Aorta (tissue), 5 donors: ENCODE measurements at regions not wholly inside any gene's neighbourhood (a gene's known extent, or its start where the extent isn't known, plus 50 kb on each side); places are given as distances from the start of the nearest gene placed in this dataset.

Experiments
- ATAC-seq: fragments of 200-7000 bp; cut with Tn5 transposase; one replicate; pipeline ENCODE4 v1.9.1; 2022; ENCODE audit warnings: moderate library complexity; ENCODE audit not compliant: low FRiP score
- DNase-seq, 2 donors: peaks; one replicate each; pipeline ENCODE4 v3.0.0-alpha.2; 2020
- H3K27ac ChIP-seq, 2 donors: one replicate each; pipeline ENCODE4 v1.5.1; 2013; ENCODE audit warnings: low read length in 2 of 2, mild to moderate bottlenecking in 2 of 2, moderate library complexity in 2 of 2, control low read depth in 1 of 2, inconsistent platforms in 1 of 2, low read depth in 1 of 2
- H3K27me3 ChIP-seq, 2 donors: one replicate each; pipeline ENCODE4 v1.6.1; 2013; ENCODE audit warnings: control low read depth in 1 of 2, low read length in 1 of 2, mild to moderate bottlenecking in 1 of 2, moderate library complexity in 1 of 2; ENCODE audit not compliant: insufficient read depth in 2 of 2, control insufficient read depth in 1 of 2
- H3K36me3 ChIP-seq, 2 donors: one replicate each; pipeline ENCODE4 v1.6.1; 2013; ENCODE audit warnings: control low read depth in 1 of 2, low read length in 1 of 2, mild to moderate bottlenecking in 1 of 2; ENCODE audit not compliant: insufficient read depth in 2 of 2, control insufficient read depth in 1 of 2
- H3K4me1 ChIP-seq, 2 donors: one replicate each; pipeline ENCODE4 v1.6.1; 2013; ENCODE audit warnings: low read length in 2 of 2, control low read depth in 1 of 2, mild to moderate bottlenecking in 1 of 2, moderate library complexity in 1 of 2; ENCODE audit not compliant: insufficient read depth in 2 of 2, control insufficient read depth in 1 of 2
- H3K4me3 ChIP-seq, 2 donors: one replicate each; pipeline ENCODE4 v1.5.1; 2013; ENCODE audit warnings: low read length in 2 of 2, control low read depth in 1 of 2, mild to moderate bottlenecking in 1 of 2
- H3K9me3 ChIP-seq: one replicate; pipeline ENCODE4 v1.6.1; 2013; ENCODE audit warnings: mild to moderate bottlenecking, low read length; ENCODE audit not compliant: control insufficient read depth
- WGBS, 2 donors: extraction: QIAGEN DNeasy Blood & Tissue Kit; methylation state at CpG; one replicate each; pipeline ENCODE4 v1.1.7; 2013; 5-methylcytosine and 5-hydroxymethylcytosine counted together
- intact Hi-C, 2 donors: fragments of 100-400 bp; cut with DNase I; formaldehyde crosslinking; loops; one replicate each; pipeline versions ENCODE4 v1.14.2 to v1.15.0; 2022
- donor health status: healthy with polysubstance abuse.
- donor health status: Bipolar disorder and iron deficiency.
- donor health status: DM: no; HTN: no; CAD: no.
- donor health status: DM: no; HTN: no; CAD: no.
- donor health status: DM: yes; HTN: yes; CAD: no.

DNA sequence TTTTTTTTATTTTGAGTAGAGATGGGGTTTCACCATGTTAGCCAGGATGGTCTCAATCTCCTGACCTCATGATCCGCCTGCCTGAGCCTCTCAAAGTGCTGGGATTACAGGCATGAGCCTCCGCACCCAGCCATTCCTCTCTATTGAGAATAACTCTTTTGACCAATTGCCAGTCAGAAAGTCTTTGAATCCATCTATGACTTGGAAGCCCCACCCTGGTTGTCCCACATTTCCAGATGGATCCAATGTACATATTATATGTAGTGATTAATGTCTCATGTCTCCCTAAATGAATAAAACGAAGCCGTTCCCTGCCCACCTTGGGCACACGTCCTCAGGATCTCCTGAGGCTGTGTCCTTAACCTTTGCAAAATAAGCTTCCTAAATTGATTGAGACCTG is 228.3 kb upstream of the NLRP1 start:
- DNase-seq = no peak
- intact Hi-C loops = no loop called here
- H3K36me3 ChIP-seq = no peaks in the 10 kb centered on the region
- H3K27me3 ChIP-seq = no peaks in the 10 kb centered on the region
- H3K9me3 ChIP-seq = peaks cover 12% of the 10 kb centered on the region
- WGBS, 2 donors = 75 to 81% methylated on average over 5 of the region's 5 CpGs
- H3K4me3 ChIP-seq = no peak overlapping the region
- ATAC-seq = no peak
- no peaks in the 10 kb centered on the region for H3K4me1 ChIP-seq
- no peak overlapping the region for H3K27ac ChIP-seq

DNA sequence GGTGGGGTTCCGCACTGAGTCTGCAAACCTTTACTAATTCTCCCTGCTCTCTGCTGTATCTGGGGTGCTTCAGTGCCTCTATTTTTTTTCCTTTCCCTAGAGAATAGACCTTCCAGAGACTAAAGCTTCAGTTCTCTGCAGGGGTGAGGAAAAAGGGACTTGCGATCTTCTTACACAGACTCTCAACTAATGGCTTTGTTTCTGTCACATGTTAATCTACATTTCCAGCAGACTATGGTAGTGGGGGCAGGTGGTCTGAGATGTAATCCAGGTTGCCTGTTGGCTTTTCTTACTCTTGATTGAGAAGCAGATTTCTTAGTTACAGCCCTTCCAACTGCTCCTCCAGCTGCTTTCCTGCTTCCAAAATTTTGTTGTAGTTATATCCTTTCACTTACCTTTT is 229.0 kb upstream of the NLRP1 start:
- ATAC-seq (no peak), DNase-seq (no peak)
- Histone ChIP-seq H3K4me1 (no peaks in the 10 kb centered on the region), H3K27ac (no peak overlapping the region), H3K9me3 (peaks cover 12% of the 10 kb centered on the region), H3K36me3 (no peaks in the 10 kb centered on the region), H3K27me3 (no peaks in the 10 kb centered on the region), H3K4me3 (no peak overlapping the region)
- WGBS, 2 donors = 66 to 67% methylated on average over 2 of the region's 2 CpGs
- intact Hi-C loops = no loop called here

DNA sequence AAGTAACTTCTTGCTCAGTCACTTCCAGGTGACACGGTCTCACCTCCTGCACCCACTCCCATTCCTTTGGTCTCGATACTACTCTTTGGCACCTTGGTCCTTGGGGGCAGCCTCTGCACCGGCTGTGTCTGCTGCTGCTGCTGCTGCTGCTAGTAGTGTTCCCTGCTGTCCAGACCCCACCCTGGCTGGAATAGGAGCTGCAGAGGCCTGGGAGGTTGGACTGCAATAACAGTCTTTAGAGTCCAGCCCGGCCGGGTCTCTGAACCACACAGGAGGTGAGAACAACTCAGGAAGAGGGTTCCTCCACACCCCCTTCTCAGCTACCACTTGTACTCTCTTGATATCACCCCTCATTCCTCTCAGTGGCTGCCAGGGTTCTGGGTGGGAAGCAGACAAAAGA is 231.1 kb upstream of the NLRP1 start:
- Histone ChIP-seq H3K4me3 (no peak overlapping the region), H3K4me1 (no peaks in the 10 kb centered on the region), H3K27me3 (no peaks in the 10 kb centered on the region), H3K9me3 (peaks cover 6% of the 10 kb centered on the region), H3K36me3 (no peaks in the 10 kb centered on the region), H3K27ac (no peak overlapping the region)
- DNase-seq (no peak), ATAC-seq (no peak)
- intact Hi-C loops = no loop called here
- 63 to 68% methylated on average over 5 of the region's 5 CpGs for WGBS, 2 donors

DNA sequence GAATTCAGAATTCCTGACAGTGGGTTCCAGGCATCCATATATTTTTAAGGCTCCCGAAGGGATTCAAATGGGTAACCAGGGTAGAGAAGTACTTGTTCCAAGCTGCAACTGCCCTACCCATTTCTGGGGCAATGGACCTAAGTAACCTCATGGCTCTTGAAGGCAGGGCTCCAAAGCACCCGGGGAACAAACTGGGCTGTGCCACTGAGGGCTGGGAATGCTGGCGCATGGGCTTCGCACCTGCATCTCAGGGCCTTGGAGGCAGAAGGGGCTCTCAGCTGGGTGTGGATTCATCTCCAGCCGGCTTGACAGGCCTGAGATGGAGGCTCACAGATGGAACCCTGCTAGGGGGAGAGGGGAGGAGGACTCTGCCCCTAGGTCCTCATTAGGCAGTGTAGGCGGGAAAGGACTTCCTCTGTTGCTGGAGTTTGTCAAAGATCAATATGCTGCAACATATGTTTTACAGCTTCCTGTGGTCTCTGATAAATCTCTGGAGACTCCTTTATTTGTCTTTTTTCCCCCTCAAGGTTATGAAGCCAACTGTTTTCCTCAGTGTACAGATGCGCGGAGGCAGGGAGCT is 232.3 kb upstream of the NLRP1 start:
- Histone ChIP-seq H3K27ac (no peak overlapping the region), H3K4me3 (no peak overlapping the region), H3K36me3 (no peaks in the 10 kb centered on the region), H3K4me1 (no peaks in the 10 kb centered on the region), H3K27me3 (no peaks in the 10 kb centered on the region), H3K9me3 (no peaks in the 10 kb centered on the region)
- WGBS, 2 donors = 46 to 53% methylated on average over 8 of the region's 8 CpGs
- intact Hi-C loops = no loop called here
- DNase-seq (no peak), ATAC-seq (no peak)

DNA sequence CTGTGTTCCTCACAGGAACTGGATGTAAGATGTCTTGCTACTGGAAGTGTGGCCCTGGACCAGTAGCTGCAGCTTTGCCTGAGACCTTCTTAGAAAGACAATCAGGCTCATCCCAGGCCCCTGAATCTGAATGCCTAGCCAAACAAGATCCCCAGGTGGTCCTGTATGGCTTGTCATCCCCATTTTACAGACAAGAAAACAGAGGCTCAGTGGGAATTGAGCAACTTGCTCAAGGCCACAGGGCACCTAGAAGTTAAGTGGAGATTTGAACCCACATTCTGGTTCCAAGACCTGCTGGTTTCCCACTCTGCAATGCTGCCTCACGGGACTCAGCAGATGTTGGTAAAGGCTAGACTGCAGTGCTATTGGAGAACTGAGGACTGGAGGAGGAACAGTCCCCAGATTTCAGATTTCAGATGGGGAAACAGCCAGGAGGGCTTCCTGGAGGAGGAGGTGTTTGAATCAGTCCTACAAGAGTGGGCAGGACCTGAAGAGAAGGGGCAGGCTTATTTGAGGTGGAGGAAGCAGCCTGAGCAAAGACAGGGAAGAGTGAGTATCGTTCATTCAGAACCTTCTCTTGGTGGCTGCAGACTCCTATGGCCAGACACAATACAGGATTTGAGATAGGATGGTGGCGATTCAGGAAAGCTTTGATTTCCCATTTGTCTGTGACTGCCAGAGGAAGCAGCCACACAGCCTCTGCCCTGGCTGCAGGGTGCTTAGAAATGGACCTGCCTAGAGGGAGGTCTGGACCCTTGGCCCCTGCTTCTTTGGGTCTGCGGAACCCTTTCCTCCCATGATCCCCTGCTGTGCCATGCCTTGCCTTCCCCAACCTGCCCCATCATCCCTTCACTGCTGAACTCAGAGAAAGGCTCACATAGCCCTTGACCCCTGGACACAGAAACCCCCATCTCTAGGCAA is 233.4 kb upstream of the NLRP1 start:
- H3K27me3 ChIP-seq = no peaks in the 10 kb centered on the region
- H3K4me3 ChIP-seq = no peak overlapping the region
- H3K4me1 ChIP-seq = no peaks in the 10 kb centered on the region
- intact Hi-C loops = no loop called here
- DNase-seq (no peak), ATAC-seq (no peak)
- no peak overlapping the region for H3K27ac ChIP-seq
- no peaks in the 10 kb centered on the region for H3K9me3 ChIP-seq
- 85 to 90% methylated on average over 4 of the region's 4 CpGs for WGBS, 2 donors
- no peaks in the 10 kb centered on the region for H3K36me3 ChIP-seq

DNA sequence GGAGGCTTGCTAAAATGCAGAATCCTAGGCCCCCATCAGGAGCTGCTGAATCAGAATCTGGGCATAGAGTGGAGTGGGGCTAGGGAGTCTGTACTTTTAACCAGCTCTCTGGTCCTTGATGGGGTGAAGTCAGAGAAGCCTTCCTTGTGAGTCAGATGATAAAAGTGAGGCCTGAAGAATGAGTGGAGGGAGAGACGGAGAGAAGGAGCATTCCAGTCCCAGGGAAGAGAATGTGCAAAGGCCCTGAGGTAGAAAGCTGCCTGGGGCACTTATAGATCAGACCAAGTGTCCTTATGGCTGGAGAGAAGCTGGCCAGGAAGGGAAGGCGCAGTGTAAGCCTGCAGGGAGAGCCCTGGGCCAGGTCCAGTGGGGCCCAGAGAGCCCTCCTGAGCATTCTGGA is 235.1 kb upstream of the NLRP1 start:
- ATAC-seq (no peak), DNase-seq (no peak)
- H3K9me3 ChIP-seq = no peaks in the 10 kb centered on the region
- no peaks in the 10 kb centered on the region for H3K4me1 ChIP-seq
- no peak overlapping the region for H3K4me3 ChIP-seq
- no peaks in the 10 kb centered on the region for H3K27me3 ChIP-seq
- intact Hi-C loops = no loop called here
- WGBS, 2 donors = 69 to 75% methylated on average over 2 of the region's 2 CpGs
- no peaks in the 10 kb centered on the region for H3K36me3 ChIP-seq
- no peak overlapping the region for H3K27ac ChIP-seq

DNA sequence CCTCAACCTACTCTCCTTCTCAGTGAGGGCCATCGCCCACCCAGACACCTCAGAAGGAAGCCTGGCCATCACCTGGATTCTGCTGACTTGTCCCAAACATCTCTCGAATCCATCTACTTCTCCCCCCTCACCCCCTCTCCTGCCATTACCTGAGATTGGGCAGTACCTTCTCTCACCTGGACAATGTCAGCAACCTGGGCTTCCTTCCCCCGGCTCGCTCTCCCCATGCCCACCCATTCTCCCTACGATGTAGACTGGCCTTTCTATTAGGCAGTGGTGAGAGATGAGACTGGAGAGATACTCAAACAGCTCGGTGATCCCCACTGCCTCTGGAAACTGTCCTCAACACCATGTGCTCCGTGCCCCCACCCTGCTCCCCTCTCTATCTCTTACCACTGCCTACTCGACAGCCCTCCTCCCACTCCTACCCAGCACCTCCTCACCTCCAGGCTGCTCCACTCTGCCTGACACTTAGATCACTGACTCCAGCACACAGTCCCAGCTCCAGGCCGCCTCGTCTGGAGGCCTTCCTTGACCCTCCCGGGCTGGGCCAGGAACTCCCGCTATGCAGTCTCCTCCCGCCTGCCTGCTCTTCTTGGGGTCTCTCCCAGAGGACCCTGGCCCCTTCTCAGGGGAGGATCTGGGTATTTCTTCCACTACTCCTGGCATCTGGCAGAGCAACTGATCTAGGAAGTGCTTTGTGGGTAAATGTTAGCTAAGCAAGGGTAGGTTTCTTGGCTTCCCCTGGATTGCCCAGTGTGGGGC is 235.8 kb upstream of the NLRP1 start:
- intact Hi-C loops = no loop called here
- no peaks in the 10 kb centered on the region for H3K36me3 ChIP-seq
- H3K9me3 ChIP-seq = no peaks in the 10 kb centered on the region
- no peak for ATAC-seq
- no peak overlapping the region for H3K27ac ChIP-seq
- H3K27me3 ChIP-seq = no peaks in the 10 kb centered on the region
- no peak for DNase-seq
- H3K4me1 ChIP-seq = no peaks in the 10 kb centered on the region
- no peak overlapping the region for H3K4me3 ChIP-seq
- WGBS, 2 donors = 71 to 76% methylated on average over 13 of the region's 13 CpGs

DNA sequence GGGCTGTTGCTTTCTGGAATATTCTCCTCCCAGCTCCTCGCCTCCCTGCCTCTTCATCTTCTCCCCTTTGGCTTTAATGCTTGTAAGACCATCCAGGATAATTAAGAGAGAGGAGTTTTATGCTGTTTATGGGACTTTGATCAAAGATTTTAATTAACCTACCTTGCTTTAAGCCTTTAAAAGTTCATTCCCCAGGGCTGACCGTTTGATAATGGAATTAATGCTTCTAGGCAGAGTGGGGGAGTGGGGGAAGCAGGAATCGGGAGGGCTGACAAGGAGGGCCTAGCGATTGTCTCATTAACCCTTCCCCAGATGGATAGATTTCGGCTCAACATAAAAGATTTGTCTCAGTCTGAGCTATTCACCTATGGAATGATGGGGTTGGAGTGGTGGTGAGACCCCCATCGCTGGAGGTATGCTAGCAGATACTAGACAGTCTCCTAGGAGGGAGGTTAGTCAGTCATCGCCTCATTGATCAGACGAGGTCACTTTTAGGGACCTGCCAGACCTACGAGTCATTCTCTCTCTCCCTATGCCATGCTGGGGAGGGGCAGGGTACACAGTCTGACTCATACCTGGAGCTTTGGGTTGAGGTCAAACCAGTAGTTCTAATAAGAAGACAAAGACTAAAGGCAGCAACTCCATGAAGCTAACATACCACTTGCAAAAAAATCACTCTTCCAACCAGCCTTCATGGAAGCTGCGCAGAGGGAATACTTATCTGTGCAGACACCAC is 236.6 kb upstream of the NLRP1 start:
- ATAC-seq (no peak), DNase-seq (no peak)
- H3K4me3 ChIP-seq = no peak overlapping the region
- H3K36me3 ChIP-seq = no peaks in the 10 kb centered on the region
- H3K27me3 ChIP-seq = no peaks in the 10 kb centered on the region
- H3K27ac ChIP-seq = no peak overlapping the region
- WGBS, 2 donors = 67 to 69% methylated on average over 10 of the region's 10 CpGs
- intact Hi-C loops = no loop called here
- no peaks in the 10 kb centered on the region for H3K9me3 ChIP-seq
- no peaks in the 10 kb centered on the region for H3K4me1 ChIP-seq
